ENCODE measurements at regions not wholly inside any gene's neighbourhood (a gene's known extent, or its start where the extent isn't known, plus 50 kb on each side); places are given as distances from the start of the nearest gene placed in this dataset.

DNA sequence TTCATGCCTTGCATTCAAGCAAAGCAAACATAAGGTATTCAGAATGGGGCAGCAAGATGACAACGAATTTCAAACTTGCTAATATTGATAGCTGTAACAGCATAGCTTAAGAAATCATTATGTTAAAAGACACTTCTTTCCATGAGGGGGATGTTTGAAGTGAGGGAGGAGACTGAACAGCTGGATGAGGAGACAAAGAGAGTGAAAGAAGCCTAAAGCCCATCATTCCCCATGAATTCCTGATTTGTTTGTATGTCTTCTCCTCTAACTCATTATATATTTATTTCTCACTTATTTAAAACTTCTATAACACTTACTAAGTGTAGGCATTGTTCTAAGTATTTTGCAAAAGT, 125.2 kb upstream of the PBX1 start:
- TF ChIP-seq, protein P1, sequence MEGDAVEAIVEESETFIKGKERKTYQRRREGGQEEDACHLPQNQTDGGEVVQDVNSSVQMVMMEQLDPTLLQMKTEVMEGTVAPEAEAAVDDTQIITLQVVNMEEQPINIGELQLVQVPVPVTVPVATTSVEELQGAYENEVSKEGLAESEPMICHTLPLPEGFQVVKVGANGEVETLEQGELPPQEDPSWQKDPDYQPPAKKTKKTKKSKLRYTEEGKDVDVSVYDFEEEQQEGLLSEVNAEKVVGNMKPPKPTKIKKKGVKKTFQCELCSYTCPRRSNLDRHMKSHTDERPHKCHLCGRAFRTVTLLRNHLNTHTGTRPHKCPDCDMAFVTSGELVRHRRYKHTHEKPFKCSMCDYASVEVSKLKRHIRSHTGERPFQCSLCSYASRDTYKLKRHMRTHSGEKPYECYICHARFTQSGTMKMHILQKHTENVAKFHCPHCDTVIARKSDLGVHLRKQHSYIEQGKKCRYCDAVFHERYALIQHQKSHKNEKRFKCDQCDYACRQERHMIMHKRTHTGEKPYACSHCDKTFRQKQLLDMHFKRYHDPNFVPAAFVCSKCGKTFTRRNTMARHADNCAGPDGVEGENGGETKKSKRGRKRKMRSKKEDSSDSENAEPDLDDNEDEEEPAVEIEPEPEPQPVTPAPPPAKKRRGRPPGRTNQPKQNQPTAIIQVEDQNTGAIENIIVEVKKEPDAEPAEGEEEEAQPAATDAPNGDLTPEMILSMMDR (IDR thresholded peaks at IDR 0.05; ENCODE audit: borderline replicate concordance, extremely low read depth, low read length, poor library complexity, severe bottlenecking): no peak
- no peak for TF ChIP-seq EZH2 (IDR thresholded peaks at IDR 0.05; ENCODE audit: borderline replicate concordance, low read depth, low read length, severe bottlenecking)
- no peaks in the 10 kb centered on the region for H4K20me1 ChIP-seq (ENCODE audit: insufficient read depth, low read length)
- no peaks in the 10 kb centered on the region for H3K36me3 ChIP-seq (ENCODE audit: insufficient read depth, low read length)
- H3K27ac ChIP-seq (ENCODE audit: low read length): no peak overlapping the region
- H3K4me3 ChIP-seq (ENCODE audit: low read depth in 1 of 2, low read length in 2 of 2): no peak overlapping the region
- no peak overlapping the region for H3K9ac ChIP-seq (ENCODE audit: low read depth, low read length)
- DNase-seq: no peak
- no peaks in the 10 kb centered on the region for H3K79me2 ChIP-seq (ENCODE audit: insufficient read depth, low read length)
- H3K4me1 ChIP-seq (ENCODE audit: insufficient read depth, low read length): no peaks in the 10 kb centered on the region
- no peak overlapping the region for H2AFZ ChIP-seq (ENCODE audit: low read depth, low read length)
- no peaks in the 10 kb centered on the region for H3K27me3 ChIP-seq (ENCODE audit: insufficient read depth, low read length, poor library complexity)
- no peaks in the 10 kb centered on the region for H3K9me3 ChIP-seq (ENCODE audit: insufficient read depth, low read length, severe bottlenecking)
- no peak overlapping the region for H3K4me2 ChIP-seq (ENCODE audit: insufficient read depth, low read length)
- ATAC-seq (ENCODE audit: insufficient read depth, low read depth): no peak

DNA sequence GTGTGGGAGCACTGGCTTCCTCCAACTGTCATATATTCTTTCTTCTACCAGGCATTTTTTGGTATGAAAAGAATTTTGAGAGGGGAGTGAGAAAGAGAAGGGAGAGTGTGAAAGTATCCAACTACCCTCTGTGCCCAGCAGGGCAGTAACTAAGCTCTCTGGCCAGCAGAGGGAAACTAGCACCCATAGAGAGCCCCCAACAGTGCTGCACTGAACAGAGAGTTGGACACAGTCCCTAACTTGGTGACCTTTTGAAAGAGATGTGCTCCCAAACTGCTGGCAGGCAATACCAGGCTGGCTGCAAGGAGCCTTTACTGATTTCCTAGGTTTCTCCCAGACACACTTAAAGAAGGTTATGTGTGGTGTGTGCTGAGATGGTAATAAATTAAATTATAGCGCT, 118.8 kb upstream of the PBX1 start:
- no peaks in the 10 kb centered on the region for H3K4me1 ChIP-seq (ENCODE audit: insufficient read depth, low read length)
- no peak for ATAC-seq (ENCODE audit: insufficient read depth, low read depth)
- no peak overlapping the region for H3K27ac ChIP-seq (ENCODE audit: low read length)
- DNase-seq: no peak
- H3K27me3 ChIP-seq (ENCODE audit: insufficient read depth, low read length, poor library complexity): no peaks in the 10 kb centered on the region
- no peak overlapping the region for H3K4me2 ChIP-seq (ENCODE audit: insufficient read depth, low read length)
- H2AFZ ChIP-seq (ENCODE audit: low read depth, low read length): no peak overlapping the region
- H3K9ac ChIP-seq (ENCODE audit: low read depth, low read length): no peak overlapping the region
- H3K4me3 ChIP-seq (ENCODE audit: low read depth in 1 of 2, low read length in 2 of 2): no peak overlapping the region
- no peak for TF ChIP-seq EZH2 (IDR thresholded peaks at IDR 0.05; ENCODE audit: borderline replicate concordance, low read depth, low read length, severe bottlenecking)
- TF ChIP-seq, protein P1 (IDR thresholded peaks at IDR 0.05; ENCODE audit: borderline replicate concordance, extremely low read depth, low read length, poor library complexity, severe bottlenecking): no peak
- H4K20me1 ChIP-seq (ENCODE audit: insufficient read depth, low read length): no peaks in the 10 kb centered on the region
- no peaks in the 10 kb centered on the region for H3K9me3 ChIP-seq (ENCODE audit: insufficient read depth, low read length, severe bottlenecking)
- no peaks in the 10 kb centered on the region for H3K79me2 ChIP-seq (ENCODE audit: insufficient read depth, low read length)
- H3K36me3 ChIP-seq (ENCODE audit: insufficient read depth, low read length): no peaks in the 10 kb centered on the region

DNA sequence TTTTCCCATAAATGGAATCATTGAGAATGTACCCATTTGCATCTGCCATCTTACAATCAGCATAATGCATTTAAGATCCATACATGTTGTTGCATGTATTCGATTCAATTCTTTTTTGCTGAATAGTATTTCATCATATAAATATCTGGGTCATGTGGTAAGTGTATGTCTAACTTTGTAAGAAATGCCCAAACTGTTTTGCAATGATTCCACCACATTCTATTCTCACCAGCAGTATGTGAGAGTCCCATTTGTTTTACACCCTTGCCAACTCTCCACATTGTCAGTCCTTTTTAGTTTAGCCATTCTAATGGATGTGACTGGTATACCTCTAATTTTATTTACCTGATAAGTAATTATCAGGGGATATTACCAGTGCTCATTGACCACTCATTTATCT, 115.8 kb upstream of the PBX1 start:
- no peaks in the 10 kb centered on the region for H3K27me3 ChIP-seq (ENCODE audit: insufficient read depth, low read length, poor library complexity)

More for the DNA sequence above, 115.8 kb upstream of the PBX1 start:
- H4K20me1 ChIP-seq (ENCODE audit: insufficient read depth, low read length): no peaks in the 10 kb centered on the region
- no peak overlapping the region for H3K4me2 ChIP-seq (ENCODE audit: insufficient read depth, low read length)
- no peak overlapping the region for H3K4me3 ChIP-seq (ENCODE audit: low read depth in 1 of 2, low read length in 2 of 2)
- no peak for ATAC-seq (ENCODE audit: insufficient read depth, low read depth)
- no peak overlapping the region for H3K9ac ChIP-seq (ENCODE audit: low read depth, low read length)
- no peaks in the 10 kb centered on the region for H3K9me3 ChIP-seq (ENCODE audit: insufficient read depth, low read length, severe bottlenecking)
- H3K79me2 ChIP-seq (ENCODE audit: insufficient read depth, low read length): no peaks in the 10 kb centered on the region
- no peak for DNase-seq
- TF ChIP-seq, protein P1 (IDR thresholded peaks at IDR 0.05; ENCODE audit: borderline replicate concordance, extremely low read depth, low read length, poor library complexity, severe bottlenecking): no peak
- no peak for TF ChIP-seq EZH2 (IDR thresholded peaks at IDR 0.05; ENCODE audit: borderline replicate concordance, low read depth, low read length, severe bottlenecking)
- no peak overlapping the region for H3K27ac ChIP-seq (ENCODE audit: low read length)
- H2AFZ ChIP-seq (ENCODE audit: low read depth, low read length): no peak overlapping the region
- no peaks in the 10 kb centered on the region for H3K36me3 ChIP-seq (ENCODE audit: insufficient read depth, low read length)
- H3K4me1 ChIP-seq (ENCODE audit: insufficient read depth, low read length): no peaks in the 10 kb centered on the region
